ENCODE measurements at regions not wholly inside any gene's neighbourhood (a gene's known extent, or its start where the extent isn't known, plus 50 kb on each side); places are given as distances from the start of the nearest gene placed in this dataset.

DNA sequence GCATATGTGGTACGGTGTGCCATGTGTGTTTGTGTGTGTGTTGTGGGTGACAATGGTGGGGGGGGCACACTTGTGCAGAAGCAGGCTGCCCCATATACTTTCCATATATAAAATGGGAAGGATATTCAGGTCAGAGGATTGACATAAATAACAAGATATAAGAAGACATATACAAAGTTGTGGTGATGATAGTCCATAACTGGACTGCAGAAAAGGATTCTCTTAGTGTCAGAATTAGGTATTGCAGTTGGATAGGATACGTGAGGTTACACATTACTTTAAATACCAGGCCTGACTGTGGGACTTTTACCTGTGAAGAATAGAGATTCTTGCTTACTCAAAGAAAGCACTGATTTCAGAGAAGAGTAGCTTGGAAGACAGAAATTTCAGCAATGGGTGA is 1260.3 kb downstream of the EPHA7 start:
- Histone ChIP-seq H3K27ac (no peak overlapping the region), H3K27me3 (replicated peaks) (no peaks in the 10 kb centered on the region), H3K36me3 (replicated peaks) (no peaks in the 10 kb centered on the region), H3K4me3 (ENCODE audit: low read depth, low read length) (no peak overlapping the region)
- DNase-seq, result no peak
- in situ Hi-C loops (cut with HindIII; ENCODE audit: low pct_ligation_motif_present, low sequenced_read_pairs), result no loop called here
- TF ChIP-seq, protein P1, sequence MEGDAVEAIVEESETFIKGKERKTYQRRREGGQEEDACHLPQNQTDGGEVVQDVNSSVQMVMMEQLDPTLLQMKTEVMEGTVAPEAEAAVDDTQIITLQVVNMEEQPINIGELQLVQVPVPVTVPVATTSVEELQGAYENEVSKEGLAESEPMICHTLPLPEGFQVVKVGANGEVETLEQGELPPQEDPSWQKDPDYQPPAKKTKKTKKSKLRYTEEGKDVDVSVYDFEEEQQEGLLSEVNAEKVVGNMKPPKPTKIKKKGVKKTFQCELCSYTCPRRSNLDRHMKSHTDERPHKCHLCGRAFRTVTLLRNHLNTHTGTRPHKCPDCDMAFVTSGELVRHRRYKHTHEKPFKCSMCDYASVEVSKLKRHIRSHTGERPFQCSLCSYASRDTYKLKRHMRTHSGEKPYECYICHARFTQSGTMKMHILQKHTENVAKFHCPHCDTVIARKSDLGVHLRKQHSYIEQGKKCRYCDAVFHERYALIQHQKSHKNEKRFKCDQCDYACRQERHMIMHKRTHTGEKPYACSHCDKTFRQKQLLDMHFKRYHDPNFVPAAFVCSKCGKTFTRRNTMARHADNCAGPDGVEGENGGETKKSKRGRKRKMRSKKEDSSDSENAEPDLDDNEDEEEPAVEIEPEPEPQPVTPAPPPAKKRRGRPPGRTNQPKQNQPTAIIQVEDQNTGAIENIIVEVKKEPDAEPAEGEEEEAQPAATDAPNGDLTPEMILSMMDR (IDR thresholded peaks at IDR 0.05; ENCODE audit: low read depth, low read length, missing control alignments), result no peak

DNA sequence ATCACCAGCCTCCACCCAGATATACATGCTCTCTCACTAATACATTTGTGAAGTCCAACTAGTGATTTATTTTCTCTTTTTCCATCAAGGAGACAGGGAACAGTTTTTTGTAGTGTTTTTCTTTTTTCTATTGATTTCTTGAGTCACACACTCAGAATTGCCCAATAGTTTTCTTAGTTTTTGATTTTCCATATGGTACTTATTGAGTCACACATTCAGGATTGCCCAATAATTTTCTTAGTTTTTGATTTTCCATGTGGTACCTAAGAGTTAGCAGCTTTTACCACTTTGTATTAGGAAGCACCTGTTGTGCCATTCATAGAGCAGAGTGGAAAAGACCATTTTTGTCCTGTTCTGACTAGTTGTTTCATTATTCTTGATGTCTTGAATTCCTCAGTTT is 1268.8 kb downstream of the EPHA7 start:
- Histone ChIP-seq H3K27ac (no peak overlapping the region), H3K4me3 (ENCODE audit: low read depth, low read length) (no peak overlapping the region), H3K27me3 (replicated peaks) (no peaks in the 10 kb centered on the region), H3K36me3 (replicated peaks) (no peaks in the 10 kb centered on the region)
- no peak for DNase-seq
- TF ChIP-seq, protein P1 (IDR thresholded peaks at IDR 0.05; ENCODE audit: low read depth, low read length, missing control alignments), result no peak
- in situ Hi-C loops (cut with HindIII; ENCODE audit: low pct_ligation_motif_present, low sequenced_read_pairs), result no loop called here

DNA sequence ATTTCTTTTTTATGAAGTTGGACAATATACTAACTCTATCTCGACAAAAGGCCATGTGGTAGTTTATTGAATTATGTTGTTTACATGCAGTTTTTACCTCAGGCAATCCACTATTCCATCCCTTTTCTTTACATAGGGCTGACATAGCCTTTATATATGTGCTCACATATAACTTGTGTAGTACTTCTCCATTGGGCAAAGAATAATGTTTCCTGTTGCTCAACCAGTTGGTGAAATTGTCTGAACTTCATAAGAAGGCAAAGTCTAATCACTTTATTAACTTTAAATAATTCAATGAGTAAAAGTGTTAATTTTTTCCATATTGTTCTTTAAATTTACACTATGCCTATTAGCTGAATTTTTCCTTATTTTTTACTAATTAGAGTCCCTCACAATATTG is 1272.1 kb downstream of the EPHA7 start:
- no peaks in the 10 kb centered on the region for H3K36me3 ChIP-seq (replicated peaks)
- in situ Hi-C loops (cut with HindIII; ENCODE audit: low pct_ligation_motif_present, low sequenced_read_pairs), result no loop called here
- no peaks in the 10 kb centered on the region for H3K27me3 ChIP-seq (replicated peaks)
- no peak for DNase-seq
- TF ChIP-seq, protein P1 (IDR thresholded peaks at IDR 0.05; ENCODE audit: low read depth, low read length, missing control alignments), result no peak
- H3K4me3 ChIP-seq (ENCODE audit: low read depth, low read length), result no peak overlapping the region
- no peak overlapping the region for H3K27ac ChIP-seq

DNA sequence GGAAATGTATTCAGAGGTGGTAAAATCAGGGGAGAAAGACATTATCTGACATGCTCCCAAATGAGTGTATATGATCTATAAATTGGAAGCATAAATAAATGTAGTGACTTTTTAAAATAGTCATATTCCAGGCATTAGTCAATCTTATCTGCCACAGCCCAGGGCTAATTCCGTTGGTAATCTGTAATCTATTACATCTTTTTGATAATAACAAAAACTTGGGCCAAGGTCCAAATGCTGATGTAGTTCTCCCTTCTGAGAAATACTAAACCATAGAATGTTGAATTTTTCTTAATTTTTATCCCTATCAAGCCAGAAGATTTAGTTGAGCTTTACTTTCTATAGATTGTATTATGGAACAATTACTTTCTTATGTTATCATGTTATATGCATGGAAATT is 1279.8 kb downstream of the EPHA7 start:
- DNase-seq, result no peak
- Histone ChIP-seq H3K4me3 (ENCODE audit: low read depth, low read length) (no peak overlapping the region), H3K36me3 (replicated peaks) (no peaks in the 10 kb centered on the region), H3K27me3 (replicated peaks) (no peaks in the 10 kb centered on the region), H3K27ac (no peak overlapping the region)
- in situ Hi-C loops (cut with HindIII; ENCODE audit: low pct_ligation_motif_present, low sequenced_read_pairs), result no loop called here
- TF ChIP-seq, protein P1 (IDR thresholded peaks at IDR 0.05; ENCODE audit: low read depth, low read length, missing control alignments), result no peak

DNA sequence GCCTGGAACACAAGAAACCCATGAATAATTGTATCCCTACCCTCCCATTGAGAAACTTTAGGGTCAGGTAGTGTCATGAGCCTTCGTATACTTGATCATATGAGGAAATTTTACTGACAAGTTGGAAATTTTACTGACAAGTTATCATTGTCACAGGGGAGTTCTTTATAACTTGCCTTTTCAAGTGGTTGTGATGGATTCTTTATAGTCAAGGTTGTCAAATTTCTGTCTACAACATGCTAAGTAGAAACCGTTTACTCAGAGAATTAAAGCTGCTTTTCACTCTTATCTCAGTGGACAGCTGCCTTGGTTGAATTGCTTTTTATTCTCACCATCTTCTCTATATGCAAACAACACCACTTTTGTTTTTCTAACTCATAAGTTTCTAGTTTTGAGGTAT is 1286.4 kb downstream of the EPHA7 start:
- no peaks in the 10 kb centered on the region for H3K27me3 ChIP-seq (replicated peaks)
- H3K4me3 ChIP-seq (ENCODE audit: low read depth, low read length), result no peak overlapping the region
- in situ Hi-C loops (cut with HindIII; ENCODE audit: low pct_ligation_motif_present, low sequenced_read_pairs), result no loop called here
- no peak for DNase-seq
- TF ChIP-seq, protein P1 (IDR thresholded peaks at IDR 0.05; ENCODE audit: low read depth, low read length, missing control alignments), result no peak
- H3K36me3 ChIP-seq (replicated peaks), result no peaks in the 10 kb centered on the region
- H3K27ac ChIP-seq, result no peak overlapping the region

DNA sequence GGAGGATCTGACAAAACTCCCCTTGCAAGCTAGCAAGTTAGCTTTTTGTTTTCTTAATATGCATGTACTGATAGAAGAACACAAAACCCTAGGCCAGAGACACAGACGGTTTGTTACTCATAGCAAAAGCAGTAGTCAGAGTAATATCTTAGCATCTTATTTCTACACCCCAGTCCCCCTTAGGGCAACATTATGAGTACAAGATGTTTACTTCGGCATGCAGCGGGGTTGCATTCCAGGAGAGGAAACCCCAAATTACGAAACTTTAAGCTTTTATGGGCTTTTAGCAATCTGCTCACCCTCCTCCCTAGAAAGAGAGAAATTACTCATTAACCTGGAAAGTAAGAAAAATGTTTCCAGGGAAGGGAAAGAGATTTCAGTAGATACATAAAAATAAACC is 1286.9 kb downstream of the EPHA7 start:
- no peak for DNase-seq
- Histone ChIP-seq H3K4me3 (ENCODE audit: low read depth, low read length) (no peak overlapping the region), H3K27me3 (replicated peaks) (no peaks in the 10 kb centered on the region), H3K36me3 (replicated peaks) (no peaks in the 10 kb centered on the region), H3K27ac (no peak overlapping the region)
- TF ChIP-seq, protein P1 (IDR thresholded peaks at IDR 0.05; ENCODE audit: low read depth, low read length, missing control alignments), result no peak
- in situ Hi-C loops (cut with HindIII; ENCODE audit: low pct_ligation_motif_present, low sequenced_read_pairs), result no loop called here

Measured in brain microvascular endothelial cell (primary cell).